ENCODE measurements at regions not wholly inside any gene's neighbourhood (a gene's known extent, or its start where the extent isn't known, plus 50 kb on each side); places are given as distances from the start of the nearest gene placed in this dataset.

DNA sequence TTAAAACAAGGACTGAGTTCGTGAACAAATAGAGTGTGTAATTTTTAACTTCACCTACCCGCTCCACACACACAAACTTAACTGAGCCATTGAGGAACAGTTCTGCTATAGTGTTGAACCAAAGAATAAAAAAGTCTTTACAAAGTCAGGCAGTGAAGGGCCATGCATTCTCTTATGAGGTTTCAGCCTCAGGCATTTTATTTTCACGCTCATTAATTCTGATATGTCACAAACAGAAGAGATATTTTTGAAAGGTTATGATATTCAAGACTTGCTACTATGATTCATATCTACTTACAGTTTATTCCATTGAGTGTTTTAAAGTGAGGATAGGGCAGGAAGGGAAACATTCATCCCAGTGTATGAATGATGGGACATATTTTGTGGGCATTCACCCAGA is 282.2 kb downstream of the SLITRK5 start:
- no peaks in the 10 kb centered on the region for H3K9me3 ChIP-seq (ENCODE audit: low read depth)
- 73% methylated on average over 3 of the region's 3 CpGs for WGBS (ENCODE audit: low lambda C conversion rate, missing lambda C conversion rate)
- no peaks in the 10 kb centered on the region for H3K27me3 ChIP-seq
- no peaks in the 10 kb centered on the region for H3K9me2 ChIP-seq (replicated peaks; ENCODE audit: insufficient read depth)
- no peak overlapping the region for H3K27ac ChIP-seq
- no peak for DNase-seq (ENCODE audit: low spot score)
- H3K4me3 ChIP-seq: no peak overlapping the region
- H2AFZ ChIP-seq: no peak overlapping the region
- H4K20me1 ChIP-seq (ENCODE audit: insufficient read depth, poor library complexity, severe bottlenecking): no peaks in the 10 kb centered on the region
- no peaks in the 10 kb centered on the region for H3K79me2 ChIP-seq
- H3K4me2 ChIP-seq: no peak overlapping the region
- TF ChIP-seq EZH2 (IDR thresholded peaks at IDR 0.05; ENCODE audit: borderline replicate concordance): no peak
- TF ChIP-seq EZH2phosphoT487 (IDR thresholded peaks at IDR 0.05; ENCODE audit: low read depth, severe bottlenecking, unreplicated experiment): no peak
- TF ChIP-seq, protein P1, sequence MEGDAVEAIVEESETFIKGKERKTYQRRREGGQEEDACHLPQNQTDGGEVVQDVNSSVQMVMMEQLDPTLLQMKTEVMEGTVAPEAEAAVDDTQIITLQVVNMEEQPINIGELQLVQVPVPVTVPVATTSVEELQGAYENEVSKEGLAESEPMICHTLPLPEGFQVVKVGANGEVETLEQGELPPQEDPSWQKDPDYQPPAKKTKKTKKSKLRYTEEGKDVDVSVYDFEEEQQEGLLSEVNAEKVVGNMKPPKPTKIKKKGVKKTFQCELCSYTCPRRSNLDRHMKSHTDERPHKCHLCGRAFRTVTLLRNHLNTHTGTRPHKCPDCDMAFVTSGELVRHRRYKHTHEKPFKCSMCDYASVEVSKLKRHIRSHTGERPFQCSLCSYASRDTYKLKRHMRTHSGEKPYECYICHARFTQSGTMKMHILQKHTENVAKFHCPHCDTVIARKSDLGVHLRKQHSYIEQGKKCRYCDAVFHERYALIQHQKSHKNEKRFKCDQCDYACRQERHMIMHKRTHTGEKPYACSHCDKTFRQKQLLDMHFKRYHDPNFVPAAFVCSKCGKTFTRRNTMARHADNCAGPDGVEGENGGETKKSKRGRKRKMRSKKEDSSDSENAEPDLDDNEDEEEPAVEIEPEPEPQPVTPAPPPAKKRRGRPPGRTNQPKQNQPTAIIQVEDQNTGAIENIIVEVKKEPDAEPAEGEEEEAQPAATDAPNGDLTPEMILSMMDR (IDR thresholded peaks at IDR 0.05; ENCODE audit: poor library complexity): no peak
- no peaks in the 10 kb centered on the region for H3K36me3 ChIP-seq (replicated peaks; ENCODE audit: insufficient read depth, low read depth)
- no peaks in the 10 kb centered on the region for H3K4me1 ChIP-seq (ENCODE audit: insufficient read depth)

DNA sequence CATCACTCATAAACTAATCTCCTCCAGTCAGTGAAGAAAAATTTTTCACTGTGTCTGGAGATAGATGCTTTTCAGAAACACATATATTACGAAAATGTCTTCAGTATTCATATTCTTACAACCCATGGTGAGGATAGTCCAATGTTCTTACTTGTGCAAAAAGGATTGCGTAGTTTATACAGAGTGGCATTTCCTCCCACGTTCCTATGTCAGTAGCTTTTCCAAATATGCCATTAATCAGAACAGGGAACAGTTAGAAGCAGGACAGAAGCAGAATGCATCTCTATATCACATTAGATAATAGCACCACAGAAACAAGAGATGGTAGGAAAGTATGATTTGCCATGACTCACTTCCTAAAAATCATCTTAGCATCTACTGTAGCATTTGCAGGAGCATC is 282.9 kb downstream of the SLITRK5 start:
- H3K4me1 ChIP-seq (ENCODE audit: insufficient read depth): no peaks in the 10 kb centered on the region
- no peaks in the 10 kb centered on the region for H3K9me3 ChIP-seq (ENCODE audit: low read depth)
- no peaks in the 10 kb centered on the region for H3K9me2 ChIP-seq (replicated peaks; ENCODE audit: insufficient read depth)
- no peak overlapping the region for H3K27ac ChIP-seq
- H2AFZ ChIP-seq: no peak overlapping the region
- no peaks in the 10 kb centered on the region for H3K36me3 ChIP-seq (replicated peaks; ENCODE audit: insufficient read depth, low read depth)
- no peaks in the 10 kb centered on the region for H3K27me3 ChIP-seq
- no peak overlapping the region for H3K4me3 ChIP-seq
- H4K20me1 ChIP-seq (ENCODE audit: insufficient read depth, poor library complexity, severe bottlenecking): no peaks in the 10 kb centered on the region
- no peak for DNase-seq (ENCODE audit: low spot score)
- TF ChIP-seq, protein P1 (IDR thresholded peaks at IDR 0.05; ENCODE audit: poor library complexity): no peak
- TF ChIP-seq EZH2 (IDR thresholded peaks at IDR 0.05; ENCODE audit: borderline replicate concordance) (no peak), EZH2phosphoT487 (IDR thresholded peaks at IDR 0.05; ENCODE audit: low read depth, severe bottlenecking, unreplicated experiment) (no peak)
- WGBS (ENCODE audit: low lambda C conversion rate, missing lambda C conversion rate): 76% methylated on average over 3 of the region's 3 CpGs
- H3K4me2 ChIP-seq: no peak overlapping the region
- no peaks in the 10 kb centered on the region for H3K79me2 ChIP-seq

DNA sequence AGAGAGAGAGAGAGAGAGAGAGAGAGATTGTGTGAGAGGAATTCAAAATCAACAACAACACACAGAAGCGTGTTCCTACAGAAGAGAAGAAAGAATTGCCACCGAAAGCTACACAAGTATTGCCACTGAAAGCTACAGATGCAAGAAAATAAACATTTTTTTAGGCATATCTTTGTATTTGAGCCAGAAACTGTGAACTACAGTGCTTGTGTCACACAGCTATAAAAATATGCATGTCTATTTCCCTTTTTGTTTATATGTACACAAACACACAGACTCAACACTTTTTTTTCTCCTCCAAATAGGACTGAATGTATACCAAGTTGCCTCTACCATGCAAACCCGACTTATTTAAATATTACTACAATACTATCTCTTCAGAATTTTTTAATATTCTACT is 290.4 kb downstream of the SLITRK5 start:
- 87% methylated on average over 3 of the region's 3 CpGs for WGBS (ENCODE audit: low lambda C conversion rate, missing lambda C conversion rate)
- Histone ChIP-seq H3K4me2 (no peak overlapping the region), H4K20me1 (ENCODE audit: insufficient read depth, poor library complexity, severe bottlenecking) (no peaks in the 10 kb centered on the region), H3K9me2 (replicated peaks; ENCODE audit: insufficient read depth) (no peaks in the 10 kb centered on the region), H2AFZ (no peak overlapping the region), H3K4me3 (no peak overlapping the region), H3K27me3 (no peaks in the 10 kb centered on the region), H3K27ac (no peak overlapping the region), H3K79me2 (no peaks in the 10 kb centered on the region), H3K4me1 (ENCODE audit: insufficient read depth) (no peaks in the 10 kb centered on the region), H3K36me3 (replicated peaks; ENCODE audit: insufficient read depth, low read depth) (no peaks in the 10 kb centered on the region), H3K9me3 (ENCODE audit: low read depth) (no peaks in the 10 kb centered on the region)
- no peak for DNase-seq (ENCODE audit: low spot score)
- TF ChIP-seq EZH2phosphoT487 (IDR thresholded peaks at IDR 0.05; ENCODE audit: low read depth, severe bottlenecking, unreplicated experiment) (no peak), EZH2 (IDR thresholded peaks at IDR 0.05; ENCODE audit: borderline replicate concordance) (no peak)
- TF ChIP-seq, protein P1 (IDR thresholded peaks at IDR 0.05; ENCODE audit: poor library complexity): no peak

DNA sequence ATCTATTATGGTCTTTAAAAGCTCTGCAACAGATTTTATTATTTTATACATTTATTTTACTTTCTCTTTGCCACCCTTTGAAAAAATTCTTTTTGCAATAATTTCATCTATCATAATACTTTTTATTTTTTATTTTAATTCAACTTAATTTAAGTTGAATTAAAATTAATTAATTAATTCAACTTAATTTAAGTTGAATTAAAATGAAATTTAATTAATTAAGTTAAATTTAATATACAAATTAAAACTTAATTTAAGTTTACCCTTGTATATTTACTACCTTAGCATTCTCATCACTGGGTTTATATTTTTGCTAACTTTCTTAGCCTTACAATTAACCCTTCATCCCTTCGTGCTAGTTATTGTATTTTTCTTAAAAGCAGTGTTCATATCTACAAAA is 301.4 kb downstream of the SLITRK5 start:
- Histone ChIP-seq H2AFZ (no peak overlapping the region), H3K9me2 (replicated peaks; ENCODE audit: insufficient read depth) (no peaks in the 10 kb centered on the region), H3K27ac (no peak overlapping the region)

More for the DNA sequence above, 301.4 kb downstream of the SLITRK5 start:
- H3K4me2 ChIP-seq: no peak overlapping the region
- H3K36me3 ChIP-seq (replicated peaks; ENCODE audit: insufficient read depth, low read depth): no peaks in the 10 kb centered on the region
- no peak for TF ChIP-seq EZH2phosphoT487 (IDR thresholded peaks at IDR 0.05; ENCODE audit: low read depth, severe bottlenecking, unreplicated experiment)
- TF ChIP-seq EZH2 (IDR thresholded peaks at IDR 0.05; ENCODE audit: borderline replicate concordance): no peak
- TF ChIP-seq, protein P1 (IDR thresholded peaks at IDR 0.05; ENCODE audit: poor library complexity): no peak
- no peaks in the 10 kb centered on the region for H3K27me3 ChIP-seq
- DNase-seq (ENCODE audit: low spot score): no peak
- no peaks in the 10 kb centered on the region for H3K79me2 ChIP-seq
- H3K4me1 ChIP-seq (ENCODE audit: insufficient read depth): no peaks in the 10 kb centered on the region
- H3K4me3 ChIP-seq: no peak overlapping the region
- no peaks in the 10 kb centered on the region for H4K20me1 ChIP-seq (ENCODE audit: insufficient read depth, poor library complexity, severe bottlenecking)
- no peaks in the 10 kb centered on the region for H3K9me3 ChIP-seq (ENCODE audit: low read depth)
- WGBS (ENCODE audit: low lambda C conversion rate, missing lambda C conversion rate): 76% methylated on average over 1 of the region's 1 CpG
